ENCODE measurements at regions not wholly inside any gene's neighbourhood (a gene's known extent, or its start where the extent isn't known, plus 50 kb on each side); places are given as distances from the start of the nearest gene placed in this dataset.

- H3K27ac ChIP-seq (ENCODE audit: low read depth, low read length): no peak overlapping the region
- no peak for DNase-seq (ENCODE audit: low read depth, low spot score)
- no peaks in the 10 kb centered on the region for H3K27me3 ChIP-seq (ENCODE audit: control insufficient read depth, insufficient read depth, low read length)
- CTCF ChIA-PET: no interaction called here
- H3K4me3 ChIP-seq (ENCODE audit: low read depth, low read length): no peak overlapping the region
- TF ChIP-seq CTCF (IDR thresholded peaks at IDR 0.05; ENCODE audit: low read depth, low read length): no peak
- POLR2A ChIA-PET: no interaction called here
- H3K9me3 ChIP-seq (ENCODE audit: control insufficient read depth, insufficient read depth, low read length): peaks cover 53% of the 10 kb centered on the region
Measured at GRCh38 chr14:98200601-98201000, 1071.4 kb downstream of the BCL11B start.

DNA sequence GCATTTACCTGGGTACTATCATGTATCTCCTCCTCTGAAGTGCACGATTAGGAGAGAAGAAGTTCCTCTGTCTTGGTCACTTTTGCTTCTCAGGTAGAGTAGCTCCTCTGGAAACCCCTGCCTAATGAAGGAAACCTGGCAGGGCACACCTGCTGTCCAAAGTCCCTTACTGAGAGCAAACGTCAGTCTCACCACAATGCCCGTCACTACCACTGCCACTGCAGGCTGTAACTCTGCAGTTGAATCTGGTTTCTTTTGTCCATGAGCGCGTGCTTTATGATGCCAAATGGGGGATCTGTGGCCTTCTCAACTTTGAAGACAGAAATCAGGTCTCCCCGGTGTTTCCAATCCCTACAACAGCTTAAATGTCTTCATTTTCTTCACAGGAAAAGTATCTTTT is 1068.6 kb downstream of the BCL11B start:
- DNase-seq (ENCODE audit: low read depth, low spot score): no peak
- Histone ChIP-seq H3K9me3 (ENCODE audit: control insufficient read depth, insufficient read depth, low read length) (peaks cover 58% of the 10 kb centered on the region), H3K4me3 (ENCODE audit: low read depth, low read length) (no peak overlapping the region), H3K27me3 (ENCODE audit: control insufficient read depth, insufficient read depth, low read length) (no peaks in the 10 kb centered on the region), H3K27ac (ENCODE audit: low read depth, low read length) (no peak overlapping the region)
- POLR2A ChIA-PET: no interaction called here
- CTCF ChIA-PET: no interaction called here
- TF ChIP-seq CTCF (IDR thresholded peaks at IDR 0.05; ENCODE audit: low read depth, low read length): no peak

- H3K27ac ChIP-seq (ENCODE audit: low read depth, low read length): no peak overlapping the region
- TF ChIP-seq CTCF (IDR thresholded peaks at IDR 0.05; ENCODE audit: low read depth, low read length): no peak
- ChIA-PET CTCF (no interaction called here), POLR2A (no interaction called here)
- no peak for DNase-seq (ENCODE audit: low read depth, low spot score)
- H3K27me3 ChIP-seq (ENCODE audit: control insufficient read depth, insufficient read depth, low read length): no peaks in the 10 kb centered on the region
- no peak overlapping the region for H3K4me3 ChIP-seq (ENCODE audit: low read depth, low read length)
- peaks cover 56% of the 10 kb centered on the region for H3K9me3 ChIP-seq (ENCODE audit: control insufficient read depth, insufficient read depth, low read length)
Measured at GRCh38 chr14:98204139-98204538, 1067.9 kb downstream of the BCL11B start.

GRCh38 chr14:98207415-98207814 is 1064.6 kb downstream of the BCL11B start:
- no peak overlapping the region for H3K4me3 ChIP-seq (ENCODE audit: low read depth, low read length)
- no peak for DNase-seq (ENCODE audit: low read depth, low spot score)
- H3K27ac ChIP-seq (ENCODE audit: low read depth, low read length): no peak overlapping the region
- ChIA-PET CTCF (no interaction called here), POLR2A (no interaction called here)
- H3K27me3 ChIP-seq (ENCODE audit: control insufficient read depth, insufficient read depth, low read length): no peaks in the 10 kb centered on the region
- TF ChIP-seq CTCF (IDR thresholded peaks at IDR 0.05; ENCODE audit: low read depth, low read length): no peak
- H3K9me3 ChIP-seq (ENCODE audit: control insufficient read depth, insufficient read depth, low read length): peaks cover 50% of the 10 kb centered on the region

- Histone ChIP-seq H3K4me3 (ENCODE audit: low read depth, low read length) (no peak overlapping the region), H3K9me3 (ENCODE audit: control insufficient read depth, insufficient read depth, low read length) (peaks cover 49% of the 10 kb centered on the region), H3K27ac (ENCODE audit: low read depth, low read length) (no peak overlapping the region), H3K27me3 (ENCODE audit: control insufficient read depth, insufficient read depth, low read length) (no peaks in the 10 kb centered on the region)
- no peak for TF ChIP-seq CTCF (IDR thresholded peaks at IDR 0.05; ENCODE audit: low read depth, low read length)
- DNase-seq (ENCODE audit: low read depth, low spot score): no peak
- ChIA-PET POLR2A (no interaction called here), CTCF (no interaction called here)
Measured at GRCh38 chr14:98208211-98208611, 1063.8 kb downstream of the BCL11B start.

Data from AG04450 (cell line).